ENCODE measurements at regions not wholly inside any gene's neighbourhood (a gene's known extent, or its start where the extent isn't known, plus 50 kb on each side); places are given as distances from the start of the nearest gene placed in this dataset.

- Histone ChIP-seq H3K27me3 (ENCODE audit: insufficient read depth, low read length, poor library complexity, severe bottlenecking) (no peaks in the 10 kb centered on the region), H4K20me1 (ENCODE audit: insufficient read depth, low read length, poor library complexity, severe bottlenecking) (no peaks in the 10 kb centered on the region), H3K9me3 (ENCODE audit: insufficient read depth, low read depth, low read length) (peaks cover 5% of the 10 kb centered on the region; the same call in 1 of the 2 replicates), H3K4me3 (ENCODE audit: low read length, poor library complexity, severe bottlenecking) (no peak overlapping the region), H3K9me2 (replicated peaks; ENCODE audit: low read depth, low read length) (no peaks in the 10 kb centered on the region), H3K4me1 (ENCODE audit: insufficient read depth, low read length, poor library complexity, severe bottlenecking) (no peaks in the 10 kb centered on the region), H3K9ac (ENCODE audit: low read depth, low read length, poor library complexity, severe bottlenecking) (no peak overlapping the region), H2AFZ (ENCODE audit: low read length) (no peak overlapping the region), H3K36me3 (ENCODE audit: insufficient read depth, low read length) (no peaks in the 10 kb centered on the region), H3K4me2 (ENCODE audit: low read depth, low read length, poor library complexity, severe bottlenecking) (no peak overlapping the region), H3K79me2 (ENCODE audit: insufficient read depth, low read length) (no peaks in the 10 kb centered on the region), H3F3A (ENCODE audit: low read depth) (no peaks in the 10 kb centered on the region)
- TF ChIP-seq CTCF (conservative IDR thresholded peaks at IDR 0.05; ENCODE audit: low read length): no peak
- no peak for TF ChIP-seq EZH2phosphoT487 (IDR thresholded peaks at IDR 0.05; ENCODE audit: borderline replicate concordance)
Measured at GRCh38 chr5:3364433-3364832, 231.2 kb upstream of the IRX1 start.

GRCh38 chr5:3362606-3362910, 233.1 kb upstream of the IRX1 start:
- H3K4me3 ChIP-seq (ENCODE audit: low read length, poor library complexity, severe bottlenecking): no peak overlapping the region
- H3K27me3 ChIP-seq (ENCODE audit: insufficient read depth, low read length, poor library complexity, severe bottlenecking): no peaks in the 10 kb centered on the region
- H3K9ac ChIP-seq (ENCODE audit: low read depth, low read length, poor library complexity, severe bottlenecking): no peak overlapping the region
- H3K9me2 ChIP-seq (replicated peaks; ENCODE audit: low read depth, low read length): no peaks in the 10 kb centered on the region
- H3K4me1 ChIP-seq (ENCODE audit: insufficient read depth, low read length, poor library complexity, severe bottlenecking): no peaks in the 10 kb centered on the region
- H4K20me1 ChIP-seq (ENCODE audit: insufficient read depth, low read length, poor library complexity, severe bottlenecking): no peaks in the 10 kb centered on the region
- no peaks in the 10 kb centered on the region for H3F3A ChIP-seq (ENCODE audit: low read depth)
- no peak overlapping the region for H3K4me2 ChIP-seq (ENCODE audit: low read depth, low read length, poor library complexity, severe bottlenecking)
- no peak for TF ChIP-seq CTCF (conservative IDR thresholded peaks at IDR 0.05; ENCODE audit: low read length)
- no peak for TF ChIP-seq EZH2phosphoT487 (IDR thresholded peaks at IDR 0.05; ENCODE audit: borderline replicate concordance)
- no peaks in the 10 kb centered on the region for H3K79me2 ChIP-seq (ENCODE audit: insufficient read depth, low read length)
- no peak overlapping the region for H2AFZ ChIP-seq (ENCODE audit: low read length)
- H3K9me3 ChIP-seq (ENCODE audit: insufficient read depth, low read depth, low read length): peaks cover 7% of the 10 kb centered on the region; the same call in 1 of the 2 replicates
- H3K36me3 ChIP-seq (ENCODE audit: insufficient read depth, low read length): no peaks in the 10 kb centered on the region

DNA sequence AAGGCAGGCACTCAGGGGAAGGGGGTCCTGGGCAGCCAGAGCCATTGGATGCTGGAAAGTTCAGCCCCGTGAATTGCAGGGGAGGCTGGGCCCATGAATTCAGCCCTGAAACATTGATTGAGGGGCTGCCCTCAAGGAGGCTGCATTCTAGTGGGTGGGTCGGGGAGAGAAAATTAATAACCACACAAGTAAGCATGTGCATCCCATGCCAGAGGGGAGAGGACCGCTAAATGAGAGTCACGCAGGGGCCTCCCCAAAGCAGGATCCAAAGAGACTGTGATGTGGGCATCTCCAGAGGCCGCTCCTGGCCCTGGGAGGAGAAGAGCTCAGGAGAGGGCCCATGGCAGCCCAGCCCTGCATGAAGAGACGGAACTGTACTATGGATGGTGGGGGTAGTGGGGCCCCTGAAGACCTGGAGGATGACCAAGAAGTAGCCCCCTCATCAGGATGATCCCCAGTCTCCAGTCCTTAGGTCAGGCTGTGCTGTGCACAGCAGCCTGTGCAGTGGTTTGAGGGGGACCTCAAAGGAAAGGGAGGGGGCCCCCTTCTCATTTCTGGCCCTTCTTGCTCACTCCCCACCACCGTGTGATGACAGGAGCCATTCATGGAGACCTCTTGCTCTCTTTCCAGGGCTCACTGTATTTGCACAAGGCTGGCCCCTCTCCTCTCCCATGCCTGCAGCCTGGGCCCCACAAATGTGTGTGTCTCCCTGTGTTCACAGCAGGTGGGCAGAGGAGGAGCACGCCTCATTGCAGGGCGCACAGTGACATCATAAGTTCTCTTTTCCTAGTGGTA, 233.6 kb upstream of the IRX1 start:
- no peaks in the 10 kb centered on the region for H3F3A ChIP-seq (ENCODE audit: low read depth)

More for the DNA sequence above, 233.6 kb upstream of the IRX1 start:
- Histone ChIP-seq H3K4me3 (ENCODE audit: low read length, poor library complexity, severe bottlenecking) (no peak overlapping the region), H3K79me2 (ENCODE audit: insufficient read depth, low read length) (no peaks in the 10 kb centered on the region), H3K9ac (ENCODE audit: low read depth, low read length, poor library complexity, severe bottlenecking) (no peak overlapping the region), H2AFZ (ENCODE audit: low read length) (no peak overlapping the region), H3K4me1 (ENCODE audit: insufficient read depth, low read length, poor library complexity, severe bottlenecking) (no peaks in the 10 kb centered on the region), H4K20me1 (ENCODE audit: insufficient read depth, low read length, poor library complexity, severe bottlenecking) (no peaks in the 10 kb centered on the region), H3K27me3 (ENCODE audit: insufficient read depth, low read length, poor library complexity, severe bottlenecking) (no peaks in the 10 kb centered on the region), H3K4me2 (ENCODE audit: low read depth, low read length, poor library complexity, severe bottlenecking) (no peak overlapping the region), H3K36me3 (ENCODE audit: insufficient read depth, low read length) (no peaks in the 10 kb centered on the region), H3K9me2 (replicated peaks; ENCODE audit: low read depth, low read length) (no peaks in the 10 kb centered on the region), H3K9me3 (ENCODE audit: insufficient read depth, low read depth, low read length) (peaks cover 7% of the 10 kb centered on the region; the same call in 1 of the 2 replicates)
- TF ChIP-seq EZH2phosphoT487 (IDR thresholded peaks at IDR 0.05; ENCODE audit: borderline replicate concordance) (no peak), CTCF (conservative IDR thresholded peaks at IDR 0.05; ENCODE audit: low read length) (no peak)

Measured in Loucy (cell line).